ENCODE measurements at regions not wholly inside any gene's neighbourhood (a gene's known extent, or its start where the extent isn't known, plus 50 kb on each side); places are given as distances from the start of the nearest gene placed in this dataset.

DNA sequence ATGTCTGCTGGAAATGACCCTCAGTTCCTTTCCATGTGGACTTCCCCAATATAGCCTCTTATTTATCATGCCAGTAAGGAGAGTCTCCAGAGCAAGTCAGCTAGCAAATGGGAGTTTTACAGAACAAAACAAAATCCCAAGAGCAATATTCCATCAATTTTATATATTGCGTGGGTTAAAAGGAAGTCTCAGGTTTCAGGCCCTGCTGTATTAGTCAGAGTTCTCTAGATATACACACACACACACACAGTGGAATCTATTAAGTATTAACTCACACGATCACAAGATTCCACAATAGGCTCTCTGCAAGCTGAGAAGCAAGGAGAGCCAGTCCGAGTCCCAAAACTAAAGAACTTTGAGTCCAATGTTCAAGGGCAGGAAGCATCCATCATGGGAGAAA is 102.8 kb upstream of the MAP2 start:
- Histone ChIP-seq H2BK12ac (ENCODE audit: insufficient read length, low read depth, low read length) (no peak overlapping the region), H2AFZ (ENCODE audit: low read length) (no peak overlapping the region), H2BK5ac (ENCODE audit: insufficient read length, low read length) (no peak overlapping the region), H3K23ac (ENCODE audit: insufficient read length, low read depth, low read length) (no peak overlapping the region), H3K4ac (ENCODE audit: low read depth, low read length) (no peak overlapping the region), H2BK20ac (ENCODE audit: low read depth, low read length, poor library complexity, severe bottlenecking) (no peak overlapping the region), H3K79me1 (ENCODE audit: insufficient read depth, low read depth, low read length, poor library complexity, severe bottlenecking) (no peaks in the 10 kb centered on the region), H3K4me2 (ENCODE audit: insufficient read depth, insufficient read length, low read length) (no peak overlapping the region), H4K8ac (replicated peaks; ENCODE audit: insufficient read length, low read depth, low read length) (no peak overlapping the region), H3T11ph (ENCODE audit: low read length) (no peak overlapping the region), H3K23me2 (ENCODE audit: insufficient read length, low read depth, low read length, poor library complexity, severe bottlenecking) (no peaks in the 10 kb centered on the region), H3K27me3 (ENCODE audit: insufficient read depth, low read length) (no peaks in the 10 kb centered on the region; the same call in 1 of the 2 replicates), H2BK120ac (ENCODE audit: low read depth, low read length, poor library complexity, severe bottlenecking) (no peak overlapping the region), H4K91ac (ENCODE audit: insufficient read length, low read depth, low read length) (no peak overlapping the region), H2AK5ac (ENCODE audit: insufficient read length, low read length) (no peak overlapping the region), H3K9ac (ENCODE audit: extremely low read depth, insufficient read length, low read length) (no peak overlapping the region), H4K5ac (ENCODE audit: insufficient read length, low read depth, low read length) (no peak overlapping the region), H3K4me1 (ENCODE audit: insufficient read depth, low read length) (0 out of 2 replicates have a peak, but pooled peaks cover 1% of the 10 kb centered on the region), H3K14ac (ENCODE audit: insufficient read depth, low read length) (no peak overlapping the region), H3K56ac (ENCODE audit: insufficient read length, low read depth, low read length) (no peak overlapping the region), H3K27ac (ENCODE audit: insufficient read length, low read depth, low read length) (no peak overlapping the region), H3K9me3 (ENCODE audit: control insufficient read depth, low read depth, low read length) (no peaks in the 10 kb centered on the region), H3K18ac (ENCODE audit: insufficient read length, low read depth, low read length) (no peak overlapping the region), H4K20me1 (ENCODE audit: control insufficient read depth, insufficient read depth, insufficient read length) (no peaks in the 10 kb centered on the region), H2BK15ac (ENCODE audit: low read depth, low read length) (no peak overlapping the region), H3K79me2 (ENCODE audit: insufficient read depth, low read length) (no peaks in the 10 kb centered on the region)
- Mint-ChIP-seq H3K4me3 (no peak overlapping the region), H3K9me3 (peaks cover 2 to 7% of the 10 kb centered on the region in 2 experiments; a peak in 2 of 5 replicates), H3K4me1 (peaks cover 7 to 15% of the 10 kb centered on the region in 2 experiments), H3K27ac (no peak overlapping the region), H3K36me3 (ENCODE audit: insufficient read depth in 1 of 3, low read depth in 3 of 3) (peaks cover 3 to 18% (median 5%) of the 10 kb centered on the region in 3 experiments; a peak in 5 of 7 replicates), H3K27me3 (ENCODE audit: low read depth) (peaks cover 7% of the 10 kb centered on the region)
- no CpG with 5 or more reads among the region's 3 CpGs for WGBS (ENCODE audit: extremely low coverage, insufficient read length, low lambda C conversion rate)
- DNase-seq: no peak
- no peak for TF ChIP-seq CTCF (conservative IDR thresholded peaks at IDR 0.05)

Data from H9 (cell line).